HG02642 (cell line): ENCODE measurements at regions not wholly inside any gene's neighbourhood (a gene's known extent, or its start where the extent isn't known, plus 50 kb on each side); places are given as distances from the start of the nearest gene placed in this dataset.

Source experiments
- ATAC-seq: cut with Tn5 transposase; IDR thresholded peaks from one replicate; pipeline ENCODE4 v1.9.1; 2021; ENCODE audit warnings: mild to moderate bottlenecking; ENCODE audit not compliant: unreplicated experiment, poor library complexity

- ATAC-seq: no peak
These were observed 57.3 kb upstream of the MLIP start for GRCh38 chr6:54053881-54054391.

- ATAC-seq: no peak
These were observed 55.1 kb upstream of the MLIP start for GRCh38 chr6:54056105-54056504.

GRCh38 chr6:54057058-54057457 lies 54.2 kb upstream of the MLIP start:
- no peak for ATAC-seq

- no peak for ATAC-seq
These were observed 53.0 kb upstream of the MLIP start for GRCh38 chr6:54058236-54058635.

GRCh38 chr6:54059683-54060082 lies 51.6 kb upstream of the MLIP start:
- no peak for ATAC-seq

- ATAC-seq: no peak
These were observed 51.0 kb upstream of the MLIP start for GRCh38 chr6:54060286-54060685.
